IMR-90 (cell line): ENCODE measurements at regions not wholly inside any gene's neighbourhood (a gene's known extent, or its start where the extent isn't known, plus 50 kb on each side); places are given as distances from the start of the nearest gene placed in this dataset.

ENCODE experiments used
- BHLHE40 ChIP-seq: fragments of 150-350 bp; IDR thresholded peaks from 2 replicates; pipeline ENCODE4 v1.6.1; 2016; ENCODE audit warnings: mild to moderate bottlenecking, low read depth, low read length
- POLR2A ChIP-seq: IDR thresholded peaks from 2 replicates; pipeline ENCODE4 v1.6.1; 2012; ENCODE audit warnings: mild to moderate bottlenecking, low read depth, low read length
- RAD21 ChIP-seq: IDR thresholded peaks from 2 replicates; pipeline ENCODE4 v1.6.1; 2012; ENCODE audit warnings: low read length, improper control_type of control experiment
- RFX5 ChIP-seq: IDR thresholded peaks from 2 replicates; pipeline ENCODE4 v1.8.0; 2012; ENCODE audit warnings: low read depth, mild to moderate bottlenecking, low read length, moderate library complexity
- SMC3 ChIP-seq: fragments of 150-350 bp; IDR thresholded peaks from 2 replicates; pipeline ENCODE4 v1.6.1; 2016; ENCODE audit warnings: low read depth, mild to moderate bottlenecking, antibody characterized with exemption, low read length, moderate library complexity
- USF2 ChIP-seq: fragments of 150-350 bp; IDR thresholded peaks from 2 replicates; pipeline ENCODE4 v1.6.1; 2017; ENCODE audit warnings: mild to moderate bottlenecking, antibody characterized with exemption, low read length, low read depth
- TF ChIP-seq, protein P1 (sequence below): conservative IDR thresholded peaks from 2 replicates; pipeline ENCODE4 v1.5.1; 2012; ENCODE audit warnings: mild to moderate bottlenecking, low read depth, low read length, improper control_type of control experiment

- TF ChIP-seq, protein P1, sequence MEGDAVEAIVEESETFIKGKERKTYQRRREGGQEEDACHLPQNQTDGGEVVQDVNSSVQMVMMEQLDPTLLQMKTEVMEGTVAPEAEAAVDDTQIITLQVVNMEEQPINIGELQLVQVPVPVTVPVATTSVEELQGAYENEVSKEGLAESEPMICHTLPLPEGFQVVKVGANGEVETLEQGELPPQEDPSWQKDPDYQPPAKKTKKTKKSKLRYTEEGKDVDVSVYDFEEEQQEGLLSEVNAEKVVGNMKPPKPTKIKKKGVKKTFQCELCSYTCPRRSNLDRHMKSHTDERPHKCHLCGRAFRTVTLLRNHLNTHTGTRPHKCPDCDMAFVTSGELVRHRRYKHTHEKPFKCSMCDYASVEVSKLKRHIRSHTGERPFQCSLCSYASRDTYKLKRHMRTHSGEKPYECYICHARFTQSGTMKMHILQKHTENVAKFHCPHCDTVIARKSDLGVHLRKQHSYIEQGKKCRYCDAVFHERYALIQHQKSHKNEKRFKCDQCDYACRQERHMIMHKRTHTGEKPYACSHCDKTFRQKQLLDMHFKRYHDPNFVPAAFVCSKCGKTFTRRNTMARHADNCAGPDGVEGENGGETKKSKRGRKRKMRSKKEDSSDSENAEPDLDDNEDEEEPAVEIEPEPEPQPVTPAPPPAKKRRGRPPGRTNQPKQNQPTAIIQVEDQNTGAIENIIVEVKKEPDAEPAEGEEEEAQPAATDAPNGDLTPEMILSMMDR = no peak
- TF ChIP-seq RFX5 (no peak), RAD21 (no peak), BHLHE40 (no peak), POLR2A (no peak), USF2 (no peak), SMC3 (no peak)
These were observed 371.2 kb upstream of the B3GAT1 start for GRCh38 chr11:134783234-134783633.
